DMS79 (cell line): ENCODE measurements at regions not wholly inside any gene's neighbourhood (a gene's known extent, or its start where the extent isn't known, plus 50 kb on each side); places are given as distances from the start of the nearest gene placed in this dataset.

ENCODE experiments used
- DNase-seq: peaks from one replicate; lab custom pipeline; 2025; lab: John Stamatoyannopoulos, UW

GRCh38 chr22:48256776-48257684 lies 1494.6 kb downstream of the TBC1D22A start:
- no peak for DNase-seq

DNA sequence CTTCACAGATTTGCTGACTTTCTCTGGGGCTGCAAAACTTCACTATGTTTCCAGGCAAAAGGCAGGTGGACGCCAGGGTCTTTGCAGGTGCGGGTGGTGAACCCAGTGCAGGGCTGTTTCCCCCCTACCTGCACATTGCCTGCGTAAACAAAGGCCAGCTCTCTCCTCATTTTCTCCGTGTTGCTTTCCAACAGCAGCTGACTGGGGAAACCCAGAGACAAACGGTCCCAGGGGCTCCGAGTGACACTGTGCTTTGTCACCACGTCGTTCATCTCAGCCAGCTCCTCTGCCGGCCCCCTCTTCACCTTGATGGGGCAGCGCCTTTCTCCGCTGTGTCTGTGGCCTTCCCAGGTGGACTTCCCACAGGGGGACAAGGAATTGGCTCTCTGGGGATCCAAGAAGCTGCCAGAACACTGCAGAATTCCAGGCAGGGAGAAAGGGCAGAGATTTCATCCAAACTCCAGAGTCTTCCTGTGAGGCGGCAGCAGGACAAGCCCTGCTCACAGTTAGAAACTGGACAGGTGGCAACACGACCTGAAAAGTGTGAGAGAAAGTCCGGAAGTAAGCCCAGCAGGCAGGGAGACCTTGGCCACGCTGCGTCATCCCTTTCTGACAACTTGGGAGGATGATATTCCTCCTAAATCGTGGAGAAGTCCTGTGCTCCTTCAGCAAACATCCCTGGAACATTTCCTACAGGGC lies 1493.7 kb downstream of the TBC1D22A start:
- DNase-seq, result no peak

DNA sequence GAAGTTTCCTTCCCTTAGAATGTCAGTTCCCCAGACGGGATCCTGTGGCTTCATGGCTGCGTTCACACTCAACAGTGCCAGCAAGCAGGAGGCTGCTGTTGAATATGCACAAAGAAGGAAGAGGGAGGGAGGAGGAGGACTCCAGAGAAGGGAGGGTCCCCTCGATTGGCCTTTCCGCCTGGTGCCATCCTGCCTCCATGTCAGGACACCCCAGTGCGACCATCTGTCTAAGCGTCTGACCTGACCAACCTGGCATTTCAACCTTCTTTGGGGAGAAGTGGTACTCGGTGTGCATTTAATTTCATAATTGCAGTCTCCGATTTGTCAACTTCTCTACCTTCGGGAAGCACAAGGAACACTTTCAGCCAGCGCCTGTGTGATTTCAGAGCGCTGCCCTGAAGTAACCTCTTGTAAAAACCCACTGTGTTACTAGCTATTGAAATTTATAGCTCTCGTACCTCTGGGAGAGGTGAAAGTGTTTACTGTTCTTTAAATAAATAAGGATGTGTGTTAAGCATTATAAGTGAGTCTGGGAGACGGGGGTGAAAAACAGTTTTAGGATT lies 1491.9 kb downstream of the TBC1D22A start:
- DNase-seq, result peak; percentile 84

GRCh38 chr22:48253573-48253972 lies 1491.1 kb downstream of the TBC1D22A start:
- no peak for DNase-seq

- DNase-seq, result no peak
These were observed 1490.7 kb downstream of the TBC1D22A start for GRCh38 chr22:48253136-48253535.

GRCh38 chr22:48251629-48252028 lies 1489.2 kb downstream of the TBC1D22A start:
- no peak for DNase-seq

DNA sequence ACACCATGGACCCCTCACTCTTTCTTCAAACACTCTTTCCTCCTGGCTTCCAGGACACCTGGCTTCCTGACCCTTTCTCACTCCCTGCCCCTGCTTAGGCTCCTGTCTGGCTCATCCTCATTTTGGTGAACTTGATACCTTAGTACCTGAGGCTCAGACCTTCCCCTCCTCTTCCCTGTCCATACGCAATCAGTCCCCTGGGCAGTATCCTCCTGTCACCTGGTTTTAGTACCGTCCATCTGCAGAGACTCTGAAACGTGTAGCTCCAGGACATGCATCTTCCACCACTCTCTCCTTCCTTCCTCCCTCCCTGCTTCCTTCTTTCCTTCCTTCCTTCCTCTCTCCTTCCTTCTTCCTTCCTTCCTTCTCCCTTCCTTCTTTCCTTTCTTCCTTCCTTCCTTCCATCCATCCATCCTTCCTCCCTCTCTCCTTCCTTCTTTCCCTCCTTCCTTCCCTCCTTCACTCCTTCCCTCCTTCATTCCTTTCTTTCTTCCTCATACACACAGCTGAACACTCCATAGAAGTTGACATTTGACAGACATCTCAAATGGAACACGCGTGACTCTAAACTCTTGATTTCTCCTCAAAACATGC lies 1488.6 kb downstream of the TBC1D22A start:
- DNase-seq, result no peak

DNA sequence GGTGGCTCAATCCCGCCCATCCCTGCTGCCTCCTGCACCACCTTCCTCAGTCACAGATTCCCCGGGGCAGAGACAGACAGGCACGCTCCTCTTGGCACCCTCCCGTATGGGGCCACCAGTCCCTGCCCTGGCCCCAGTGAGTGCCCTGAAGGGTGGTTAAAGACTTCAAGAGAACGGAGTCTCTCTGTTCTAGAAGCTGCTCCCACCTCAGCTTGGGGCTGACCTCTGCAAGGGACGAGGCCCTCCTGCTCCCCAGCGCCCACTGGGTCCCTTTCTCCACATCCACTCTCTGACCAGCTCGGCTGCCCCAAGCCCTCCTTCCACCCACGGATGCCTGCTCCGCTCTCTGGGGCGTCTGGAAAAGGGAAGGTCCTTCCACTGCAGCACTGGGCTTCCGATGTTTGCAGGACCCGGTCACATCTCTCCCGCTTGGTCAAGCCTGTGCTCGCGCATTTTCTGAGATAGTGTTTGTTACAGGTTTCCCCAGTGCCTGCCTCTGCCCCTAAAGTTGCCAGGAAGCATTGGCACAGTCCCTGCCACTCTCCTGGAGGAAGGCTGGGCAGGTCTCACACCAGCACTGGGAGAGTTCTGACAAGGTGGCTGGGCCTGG lies 1487.9 kb downstream of the TBC1D22A start:
- DNase-seq, result no peak

- no peak for DNase-seq
These were observed 1487.3 kb downstream of the TBC1D22A start for GRCh38 chr22:48249713-48250268.

DNA sequence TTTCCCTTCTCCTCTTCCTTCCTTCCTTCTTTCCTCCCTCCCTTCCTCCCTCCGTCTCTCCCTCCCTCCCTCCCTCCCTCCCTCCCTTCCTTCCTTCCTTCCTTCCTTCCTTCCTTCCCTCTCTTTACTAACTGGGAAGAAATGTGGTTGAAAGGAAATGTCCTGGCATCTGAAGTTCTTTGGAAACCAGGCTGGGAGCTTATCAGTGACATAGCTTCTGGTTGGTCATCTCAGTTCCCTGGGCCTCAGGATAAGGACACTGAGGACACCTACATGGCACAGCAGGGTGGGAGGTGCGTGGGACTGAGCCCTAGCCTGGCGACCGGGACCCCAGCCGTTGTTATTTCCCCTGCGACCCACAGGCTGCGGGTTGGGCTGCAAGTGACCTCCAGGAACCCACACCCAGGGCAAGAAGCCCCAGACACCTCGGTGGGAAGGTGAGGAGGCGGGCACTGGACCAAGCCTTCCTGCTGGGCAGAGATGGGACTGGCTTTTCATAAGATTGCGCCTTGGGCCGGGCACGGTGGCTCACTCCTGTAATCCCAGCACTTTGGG lies 1486.5 kb downstream of the TBC1D22A start:
- no peak for DNase-seq

- DNase-seq, result no peak
These were observed 1485.4 kb downstream of the TBC1D22A start for GRCh38 chr22:48247829-48248228.

DNA sequence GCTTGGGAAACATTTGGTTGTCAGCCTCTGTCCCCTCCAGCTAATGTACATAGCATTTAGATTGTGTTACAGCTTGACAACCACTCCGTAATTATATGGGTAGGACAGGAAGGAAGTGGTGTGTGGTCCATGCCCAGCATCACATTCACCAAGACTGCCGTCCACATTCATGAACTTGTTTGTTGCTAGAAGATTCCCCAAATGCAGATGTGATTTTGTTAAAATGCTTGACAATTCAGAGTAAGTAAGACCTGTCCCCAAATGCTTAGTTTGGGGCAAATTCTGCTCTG lies 1482.7 kb downstream of the TBC1D22A start:
- DNase-seq, result no peak

DNA sequence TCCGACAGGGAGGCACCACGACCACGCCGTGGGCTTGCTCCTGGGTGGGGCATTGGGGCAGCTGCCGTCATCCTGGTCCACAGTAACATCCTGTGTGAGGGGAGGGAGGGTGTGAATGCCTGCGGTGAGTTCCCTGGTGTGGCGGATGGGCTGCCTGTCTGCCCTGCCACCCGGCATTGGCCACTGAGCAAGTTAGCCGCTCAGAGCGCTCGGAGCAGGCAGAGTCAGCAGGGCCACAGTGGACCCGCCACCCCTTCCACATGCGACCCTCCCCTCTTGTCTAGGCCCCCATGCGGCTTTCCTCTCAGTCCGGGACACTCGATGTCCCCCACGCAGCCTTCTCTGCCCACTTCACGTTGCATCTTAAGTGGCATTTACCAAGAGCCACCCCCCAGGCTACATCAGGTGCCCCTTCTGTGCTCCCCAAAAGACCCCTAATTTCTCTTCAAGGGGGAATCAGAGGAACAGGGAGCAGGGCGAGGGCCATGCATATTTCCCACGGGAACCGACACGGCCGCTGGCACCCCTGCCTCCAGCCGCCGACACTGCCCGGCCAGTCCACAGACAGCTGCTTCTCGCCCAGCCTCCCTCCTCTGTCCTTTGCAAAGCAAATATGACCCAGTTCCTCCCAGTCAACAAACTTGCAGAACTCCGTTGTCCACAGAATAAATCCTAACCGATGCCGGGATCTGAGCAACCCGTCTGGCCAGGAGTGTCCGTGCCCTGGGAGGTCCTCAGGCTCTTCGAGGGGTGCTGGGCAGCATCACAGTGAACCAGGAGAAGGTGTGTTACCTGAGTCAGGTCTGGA lies 1482.1 kb downstream of the TBC1D22A start:
- no peak for DNase-seq

GRCh38 chr22:48242461-48242864 lies 1480.0 kb downstream of the TBC1D22A start:
- no peak for DNase-seq

DNA sequence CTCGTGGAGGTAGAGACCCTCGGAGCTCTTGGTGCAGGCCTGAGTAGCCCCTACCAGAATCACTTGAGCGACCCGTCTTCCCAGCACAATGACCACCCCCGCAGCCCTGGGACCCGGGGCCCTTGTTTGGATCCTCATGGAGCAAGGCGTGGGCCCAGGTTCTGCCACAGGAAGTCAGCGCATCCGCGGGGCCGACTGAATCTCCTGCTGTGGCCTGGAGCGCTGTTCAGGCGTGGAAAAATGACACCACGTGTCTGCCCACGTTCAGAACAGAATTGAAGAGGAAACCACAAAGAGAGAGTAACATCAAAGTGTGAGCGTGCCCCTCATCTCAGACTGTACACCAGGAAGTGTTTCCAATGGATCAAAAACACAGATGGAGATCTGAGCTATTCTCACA lies 1479.2 kb downstream of the TBC1D22A start:
- no peak for DNase-seq

- DNase-seq, result no peak
These were observed 1478.4 kb downstream of the TBC1D22A start for GRCh38 chr22:48240935-48241230.

DNA sequence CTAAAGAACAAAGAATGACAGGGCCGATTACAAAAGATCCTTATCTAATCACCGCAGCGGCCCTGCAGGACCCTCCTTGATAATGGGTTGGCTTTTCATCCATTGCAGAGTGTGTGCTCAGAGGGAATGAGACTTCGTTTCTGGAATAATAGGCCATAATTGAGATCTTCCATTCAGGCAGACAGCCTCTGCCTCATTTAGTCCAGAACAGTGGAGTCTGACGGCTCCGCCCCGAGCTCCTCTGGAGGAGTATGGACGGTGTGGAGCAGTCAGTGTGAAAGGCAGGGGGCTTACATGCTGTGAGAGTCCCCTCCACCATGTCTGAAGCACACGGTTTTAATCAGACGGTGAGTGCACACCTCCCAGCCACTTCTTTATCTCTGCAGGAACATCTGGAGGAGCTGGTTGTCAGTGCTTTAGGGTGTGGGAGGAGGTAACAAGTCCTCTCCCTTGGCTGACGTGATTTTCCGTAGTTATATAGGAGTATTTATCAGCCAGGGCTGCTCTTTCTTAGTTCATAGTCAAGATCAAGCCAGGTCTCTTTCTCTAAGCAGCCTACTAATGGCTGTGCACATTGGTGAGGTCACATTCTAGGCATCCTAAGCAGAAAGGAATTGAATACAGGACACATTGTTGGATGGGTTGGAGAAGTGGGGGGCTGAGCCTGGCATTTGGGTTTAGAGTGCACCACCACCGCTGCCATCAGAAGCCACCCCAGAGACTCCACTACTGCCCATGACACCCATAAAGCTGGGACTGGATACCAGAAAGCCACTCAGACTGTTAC lies 1477.9 kb downstream of the TBC1D22A start:
- DNase-seq, result no peak

DNA sequence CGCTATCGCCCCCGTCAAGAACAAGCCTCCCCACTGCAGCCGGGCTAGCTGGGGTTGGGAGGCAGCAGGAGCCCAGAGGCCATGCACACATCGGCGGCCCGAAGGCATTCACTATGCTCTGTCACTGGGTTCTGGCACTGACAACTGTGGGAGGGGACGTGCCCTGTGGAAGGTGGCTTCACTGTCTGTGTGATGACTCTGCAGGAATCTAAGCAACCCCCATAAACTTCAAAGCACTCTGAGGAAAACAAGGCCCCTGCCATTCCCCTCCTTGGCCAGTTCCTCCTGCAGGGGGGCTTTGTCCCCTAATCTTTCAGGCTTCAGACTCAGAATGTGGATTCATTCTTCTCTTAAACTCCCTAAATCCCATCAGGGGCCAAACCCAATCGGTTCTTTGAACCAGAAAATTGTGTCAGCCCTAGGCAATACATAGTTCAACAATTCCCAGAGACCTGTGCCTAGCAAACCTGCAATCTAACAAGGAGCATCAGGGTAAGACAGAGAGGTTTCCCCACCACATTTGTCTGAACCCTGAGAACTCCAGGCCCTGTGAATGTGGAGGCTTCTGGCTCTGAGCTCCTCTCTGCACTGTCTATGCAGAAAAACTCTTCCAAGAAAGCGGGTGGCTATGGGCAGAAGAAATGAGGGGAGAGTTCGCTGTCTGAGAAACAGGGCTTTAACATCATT lies 1477.2 kb downstream of the TBC1D22A start:
- no peak for DNase-seq

- no peak for DNase-seq
These were observed 1476.5 kb downstream of the TBC1D22A start for GRCh38 chr22:48238966-48239365.
